Right cardiac atrium (tissue), 5 donors: ENCODE measurements at regions not wholly inside any gene's neighbourhood (a gene's known extent, or its start where the extent isn't known, plus 50 kb on each side); places are given as distances from the start of the nearest gene placed in this dataset.
A peak's percentile ranks its signal among the peaks of the same experiment; 100 is the strongest.

Experiments
- ATAC-seq, 2 donors: fragments of 200-7000 bp; cut with Tn5 transposase; one replicate each; pipeline versions ENCODE4 v1.8.0 to v1.9.1; 2020; ENCODE audit warnings: moderate library complexity in 2 of 2, mild to moderate bottlenecking in 1 of 2
- DNase-seq, 3 donors: peaks; one replicate each; pipeline ENCODE4 v3.0.0-alpha.2; 2020
- H3K27ac ChIP-seq: one replicate; pipeline ENCODE4 v1.5.1; 2013; ENCODE audit warnings: mild to moderate bottlenecking, low read length, control low read depth, moderate library complexity
- H3K27me3 ChIP-seq: one replicate; pipeline ENCODE4 v1.6.1; 2013; ENCODE audit not compliant: control insufficient read depth, insufficient read depth
- H3K4me1 ChIP-seq: one replicate; pipeline ENCODE4 v1.6.1; 2013; ENCODE audit warnings: low read length; ENCODE audit not compliant: control insufficient read depth, insufficient read depth
- H3K4me3 ChIP-seq: one replicate; pipeline ENCODE4 v1.5.1; 2013; ENCODE audit warnings: low read length, control low read depth
- H3K9me3 ChIP-seq: one replicate; pipeline ENCODE4 v1.6.1; 2013; ENCODE audit warnings: low read length; ENCODE audit not compliant: control insufficient read depth
- WGBS: extraction: QIAGEN DNeasy Blood & Tissue Kit; methylation state at CpG from one replicate; pipeline ENCODE4 v1.1.7; 2013; 5-methylcytosine and 5-hydroxymethylcytosine counted together
- intact Hi-C, 4 donors: fragments of 100-400 bp; cut with DNase I; formaldehyde crosslinking; loops; one replicate each; pipeline versions ENCODE4 v1.11.0 to v1.14.0; 2022 to 2023
- donor health status: healthy with polysubstance abuse.
- donor health status: DM: no; HTN: yes; CAD: no.
- donor health status: DM: no; HTN: no; CAD: no.
- donor health status: DM: no; HTN: yes; CAD: no; lungs with severe emphysema.
- donor health status: DM: yes; HTN: yes; CAD: no.

DNA sequence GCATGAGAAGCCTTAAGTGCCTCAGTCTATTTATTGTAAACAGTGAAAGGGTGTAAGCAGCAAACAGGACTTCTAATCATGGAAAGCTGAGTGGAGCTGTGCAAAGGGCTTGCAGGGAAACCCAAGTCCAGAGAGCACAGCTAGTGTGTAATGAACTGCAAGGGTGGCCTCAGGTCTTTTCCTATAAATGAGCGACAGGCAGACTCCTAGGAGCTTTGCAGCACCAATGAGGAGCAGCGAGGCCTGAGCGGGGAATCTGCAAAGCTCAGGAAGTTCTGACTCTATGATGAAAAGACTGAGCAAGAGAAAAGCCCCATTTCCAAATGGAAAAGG, 250.1 kb upstream of the MAP3K1 start:
- ATAC-seq (no peak), DNase-seq (no peak)
- Histone ChIP-seq H3K27ac (no peak overlapping the region), H3K27me3 (no peaks in the 10 kb centered on the region), H3K4me1 (peaks cover 2% of the 10 kb centered on the region), H3K9me3 (no peaks in the 10 kb centered on the region), H3K4me3 (no peak overlapping the region)
- 68% methylated on average over 3 of the region's 3 CpGs for WGBS
- intact Hi-C loops, result loop anchor here in 1 of 4 donors (10.0 kb wide), 1 partner anchor 290 kb away; no protein-coding TSS in a partner anchor

DNA sequence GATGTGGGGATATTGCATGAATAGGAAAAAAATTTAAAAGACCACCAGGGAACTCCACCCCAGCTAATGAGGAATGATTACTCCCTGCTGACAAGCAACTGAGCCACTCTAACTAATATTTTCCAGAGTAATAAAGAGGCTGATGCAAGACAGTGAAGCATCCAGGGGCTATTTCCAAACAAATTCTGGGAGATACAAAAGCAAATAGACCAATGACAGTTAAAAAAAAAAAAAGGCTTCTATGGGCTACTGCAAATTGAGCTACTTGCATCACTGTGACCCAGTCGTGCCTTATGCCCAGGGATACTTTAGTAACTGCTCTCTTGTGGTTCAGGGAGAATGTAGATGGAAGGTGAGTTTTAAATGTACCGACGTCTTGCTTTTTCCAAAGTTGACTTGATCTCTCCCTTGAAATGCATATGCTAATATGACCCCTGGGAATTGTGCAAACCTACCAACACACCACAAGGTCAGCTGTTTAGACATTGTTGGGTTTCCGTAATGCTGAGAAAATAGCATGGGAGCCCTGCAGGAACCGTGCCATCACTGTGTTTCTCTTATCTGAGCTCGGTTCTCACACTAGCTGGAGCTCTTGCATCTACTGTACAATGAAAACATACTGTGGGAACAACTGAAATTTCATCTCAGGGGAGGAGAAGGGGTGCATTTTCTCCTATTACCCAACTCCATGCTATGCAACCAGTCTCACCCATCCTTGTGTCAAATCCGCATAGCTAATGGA, 250.6 kb upstream of the MAP3K1 start:
- Histone ChIP-seq H3K4me1 (peaks cover 2% of the 10 kb centered on the region), H3K27me3 (no peaks in the 10 kb centered on the region), H3K9me3 (no peaks in the 10 kb centered on the region), H3K4me3 (no peak overlapping the region), H3K27ac (no peak overlapping the region)
- DNase-seq, result peak in 2 of 3 donors; percentile 25 to 56
- ATAC-seq, result peak; percentile 46 to 50
- WGBS, result 51% methylated on average over 7 of the region's 7 CpGs
- intact Hi-C loops, result loop anchor here in 1 of 4 donors (10.0 kb wide), 1 partner anchor 290 kb away; no protein-coding TSS in a partner anchor

DNA sequence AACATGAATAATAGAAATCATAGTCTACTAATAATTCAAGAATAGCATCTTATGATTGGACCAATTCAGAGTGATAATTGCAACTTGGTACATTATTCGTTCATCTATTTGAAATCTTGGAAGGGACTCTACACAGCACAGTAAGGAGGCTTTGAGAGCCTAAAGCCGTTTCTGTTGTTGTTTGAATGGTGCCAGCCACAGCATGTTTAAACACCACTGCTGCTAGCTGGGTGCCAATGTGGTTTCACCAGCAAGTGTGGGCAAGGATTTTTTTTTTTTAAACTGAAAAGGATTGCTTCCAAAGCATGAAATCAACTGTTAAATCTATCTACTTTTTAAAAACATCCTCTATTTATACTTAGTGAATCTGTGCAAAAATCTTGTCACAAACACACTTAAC, 253.9 kb upstream of the MAP3K1 start:
- DNase-seq (no peak), ATAC-seq (no peak)
- no peaks in the 10 kb centered on the region for H3K9me3 ChIP-seq
- no peak overlapping the region for H3K27ac ChIP-seq
- no peak overlapping the region for H3K4me3 ChIP-seq
- H3K27me3 ChIP-seq, result no peaks in the 10 kb centered on the region
- H3K4me1 ChIP-seq, result peaks cover 2% of the 10 kb centered on the region
- intact Hi-C loops, result loop anchor here in 1 of 4 donors (10.0 kb wide), 1 partner anchor 287 kb away; no protein-coding TSS in a partner anchor
- 74% methylated on average over 2 of the region's 2 CpGs for WGBS

DNA sequence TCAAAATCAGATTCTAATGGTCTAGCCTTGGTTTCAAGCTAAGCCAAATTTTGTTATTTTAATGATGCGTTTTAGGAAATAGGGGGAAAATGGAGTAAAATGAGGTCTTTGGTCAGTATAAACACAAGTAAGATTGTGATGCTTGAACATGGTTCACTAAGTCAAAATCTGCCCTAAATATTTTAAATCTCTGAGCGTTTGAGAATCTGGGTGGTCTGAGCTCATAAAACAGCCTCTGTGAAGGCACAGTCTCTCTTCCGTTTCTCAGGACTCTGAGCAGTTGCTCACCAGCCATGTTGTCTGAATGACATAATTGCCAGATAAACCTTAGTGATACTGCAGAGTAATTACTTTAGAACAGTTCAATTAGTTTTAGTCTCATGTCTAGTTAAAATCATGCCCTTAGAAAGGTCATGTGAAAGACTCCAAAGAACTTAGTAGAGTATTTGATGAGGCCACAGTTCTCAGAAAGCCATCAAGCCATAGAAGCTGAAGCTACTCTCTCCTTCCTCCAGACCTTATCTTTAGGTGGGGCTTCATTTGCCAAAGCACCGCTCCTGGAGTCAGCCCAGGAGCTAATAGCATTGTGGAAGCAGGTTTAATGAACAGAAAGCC, 257.1 kb upstream of the MAP3K1 start:
- Histone ChIP-seq H3K4me1 (no peaks in the 10 kb centered on the region), H3K4me3 (no peak overlapping the region), H3K27ac (no peak overlapping the region), H3K27me3 (no peaks in the 10 kb centered on the region), H3K9me3 (no peaks in the 10 kb centered on the region)
- WGBS, result 64% methylated on average over 4 of the region's 4 CpGs
- DNase-seq (no peak), ATAC-seq (no peak)
- intact Hi-C loops, result no loop called here

DNA sequence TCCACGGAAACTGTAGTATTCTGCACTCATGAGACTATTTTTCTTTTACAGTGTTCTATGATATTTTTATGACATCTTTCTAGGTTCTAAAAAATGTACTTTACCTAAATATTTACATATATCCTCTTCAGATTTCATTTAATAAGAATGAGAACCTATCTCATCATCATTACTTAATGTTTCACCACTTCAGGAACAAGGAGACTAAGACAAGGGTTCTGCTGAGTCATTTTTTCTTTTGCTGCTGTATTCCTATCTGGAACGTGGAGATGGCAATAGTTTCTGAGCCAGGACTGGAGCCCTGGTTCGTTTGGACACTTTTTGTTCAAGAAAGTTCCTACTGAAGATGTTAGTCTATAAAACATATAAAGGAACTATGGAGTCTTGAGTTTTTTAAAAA, 258.2 kb upstream of the MAP3K1 start:
- Histone ChIP-seq H3K27me3 (no peaks in the 10 kb centered on the region), H3K4me1 (no peaks in the 10 kb centered on the region), H3K4me3 (no peak overlapping the region), H3K9me3 (no peaks in the 10 kb centered on the region), H3K27ac (no peak overlapping the region)
- ATAC-seq (no peak), DNase-seq (no peak)
- intact Hi-C loops, result no loop called here
- WGBS, result 51% methylated on average over 3 of the region's 3 CpGs

DNA sequence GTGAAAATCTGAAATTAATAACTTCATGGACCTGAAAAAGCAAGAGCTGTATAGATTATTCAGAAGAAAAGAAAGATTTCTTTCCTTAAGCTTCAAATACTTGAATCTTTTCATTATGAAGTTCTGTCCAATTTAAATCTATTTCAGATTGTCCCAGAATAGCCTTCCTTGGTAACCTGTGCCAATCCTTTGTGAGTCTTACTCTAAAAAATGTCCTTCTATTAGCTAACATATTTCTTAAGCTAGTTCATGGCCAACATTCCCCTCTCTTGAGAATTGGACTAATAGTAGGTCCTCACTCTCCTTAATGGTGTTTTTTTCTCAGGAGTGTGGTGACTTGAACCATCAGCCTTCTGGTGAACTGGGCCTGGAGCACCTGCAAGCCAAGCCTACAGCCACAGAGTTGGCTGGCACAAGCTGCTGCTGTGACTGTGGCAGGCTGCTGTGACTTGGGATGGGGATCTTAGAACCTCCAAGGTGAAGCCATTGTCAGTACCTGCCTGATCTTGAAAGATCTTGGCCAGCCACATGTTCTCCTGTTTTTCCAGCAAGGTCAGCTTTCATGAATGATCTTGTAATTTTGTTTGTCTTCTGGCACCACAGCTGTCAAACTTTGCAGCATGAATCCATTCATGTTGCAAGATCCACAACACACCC, 262.6 kb upstream of the MAP3K1 start:
- ATAC-seq (no peak), DNase-seq (no peak)
- intact Hi-C loops, result no loop called here
- no peak overlapping the region for H3K4me3 ChIP-seq
- no peaks in the 10 kb centered on the region for H3K9me3 ChIP-seq
- no peaks in the 10 kb centered on the region for H3K27me3 ChIP-seq
- no peak overlapping the region for H3K27ac ChIP-seq
- H3K4me1 ChIP-seq, result peaks cover 3% of the 10 kb centered on the region

DNA sequence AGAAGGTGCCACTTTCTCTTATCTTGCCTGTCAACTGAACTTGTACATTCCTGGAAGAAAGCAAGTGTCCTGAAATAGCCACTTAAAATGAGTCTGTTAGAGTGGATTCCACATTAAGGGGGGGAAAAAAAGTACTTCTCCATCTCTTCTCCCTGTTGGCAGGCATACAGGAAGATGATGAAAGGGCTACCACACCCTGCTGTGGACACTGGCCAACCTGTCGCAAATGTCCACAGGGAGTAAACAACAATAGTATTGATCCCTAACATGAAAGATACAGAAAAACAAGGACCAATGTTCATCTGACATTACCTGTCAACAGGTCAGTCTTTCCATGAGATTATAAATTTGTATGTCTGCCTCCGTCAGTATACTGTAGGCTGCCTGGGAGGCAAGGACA, 265.1 kb upstream of the MAP3K1 start:
- Histone ChIP-seq H3K4me1 (peaks cover 3% of the 10 kb centered on the region), H3K27me3 (no peaks in the 10 kb centered on the region), H3K4me3 (no peak overlapping the region), H3K9me3 (no peaks in the 10 kb centered on the region), H3K27ac (no peak overlapping the region)
- no peak for ATAC-seq
- 61% methylated on average over 2 of the region's 2 CpGs for WGBS
- DNase-seq, result no peak
- intact Hi-C loops, result no loop called here

DNA sequence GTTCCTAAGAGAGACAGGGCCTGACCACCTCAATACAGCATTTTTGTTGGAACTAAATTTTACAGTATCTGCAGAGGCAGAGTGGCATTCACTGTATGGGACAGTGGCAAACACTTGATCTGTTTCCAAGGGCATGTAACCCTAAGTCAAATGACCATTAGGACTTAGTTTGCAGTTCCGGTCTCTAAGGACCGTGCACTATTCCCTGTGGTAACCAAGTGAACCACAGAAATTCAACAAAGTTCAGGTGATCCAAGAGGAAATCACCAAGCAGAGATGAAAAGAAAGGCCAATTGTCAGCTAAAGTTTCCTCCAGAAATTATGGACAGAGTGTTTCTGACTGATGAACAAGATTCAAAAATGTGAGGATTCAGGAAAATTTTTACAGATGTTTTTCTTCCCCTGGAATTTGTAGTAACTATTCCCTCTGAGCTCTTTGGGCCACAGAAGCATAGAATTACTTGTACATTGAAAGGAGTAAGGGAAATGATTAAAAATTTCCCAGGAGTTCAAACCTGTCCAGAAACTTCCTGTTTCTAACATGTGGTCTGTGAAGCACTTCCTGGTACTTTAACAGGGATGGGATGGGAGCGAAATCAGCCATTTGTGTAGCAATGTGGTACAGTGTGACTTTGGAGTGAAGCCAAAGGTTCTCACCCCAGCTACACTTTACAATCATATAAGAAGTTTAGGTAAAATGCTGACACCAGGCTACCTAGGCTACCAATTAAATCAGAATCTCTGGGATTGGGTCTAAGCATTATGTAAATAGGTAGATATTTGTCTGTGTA, 266.1 kb upstream of the MAP3K1 start:
- no peak overlapping the region for H3K27ac ChIP-seq
- H3K27me3 ChIP-seq, result no peaks in the 10 kb centered on the region
- no peaks in the 10 kb centered on the region for H3K9me3 ChIP-seq
- ATAC-seq (no peak), DNase-seq (no peak)
- no peak overlapping the region for H3K4me3 ChIP-seq
- intact Hi-C loops, result no loop called here
- peaks cover 3% of the 10 kb centered on the region for H3K4me1 ChIP-seq
- WGBS, result 79% methylated on average over 3 of the region's 3 CpGs

DNA sequence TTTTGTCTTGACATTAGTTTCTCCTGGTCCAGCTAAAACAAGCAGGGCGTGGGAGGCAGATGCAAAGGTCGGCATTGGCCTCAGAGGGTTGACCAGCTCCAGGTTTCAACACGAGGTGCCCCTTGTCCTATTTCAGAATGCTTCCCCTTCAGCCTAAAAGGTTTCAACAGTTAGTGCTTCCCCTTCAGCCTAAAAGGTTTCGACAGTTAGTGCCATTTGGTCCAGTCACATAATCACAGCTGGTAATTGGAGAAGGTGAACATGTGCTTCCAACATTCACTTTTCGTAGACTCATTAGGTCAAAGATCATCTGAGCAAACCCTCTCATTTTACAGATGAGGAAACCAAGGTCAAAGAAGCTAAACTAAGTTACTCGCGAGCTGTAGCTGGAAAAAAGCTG, 270.3 kb upstream of the MAP3K1 start:
- intact Hi-C loops, result no loop called here
- 87% methylated on average over 7 of the region's 7 CpGs for WGBS
- DNase-seq (no peak), ATAC-seq (no peak)
- Histone ChIP-seq H3K27me3 (no peaks in the 10 kb centered on the region), H3K4me3 (no peak overlapping the region), H3K9me3 (no peaks in the 10 kb centered on the region), H3K27ac (no peak overlapping the region), H3K4me1 (peaks cover 3% of the 10 kb centered on the region)

DNA sequence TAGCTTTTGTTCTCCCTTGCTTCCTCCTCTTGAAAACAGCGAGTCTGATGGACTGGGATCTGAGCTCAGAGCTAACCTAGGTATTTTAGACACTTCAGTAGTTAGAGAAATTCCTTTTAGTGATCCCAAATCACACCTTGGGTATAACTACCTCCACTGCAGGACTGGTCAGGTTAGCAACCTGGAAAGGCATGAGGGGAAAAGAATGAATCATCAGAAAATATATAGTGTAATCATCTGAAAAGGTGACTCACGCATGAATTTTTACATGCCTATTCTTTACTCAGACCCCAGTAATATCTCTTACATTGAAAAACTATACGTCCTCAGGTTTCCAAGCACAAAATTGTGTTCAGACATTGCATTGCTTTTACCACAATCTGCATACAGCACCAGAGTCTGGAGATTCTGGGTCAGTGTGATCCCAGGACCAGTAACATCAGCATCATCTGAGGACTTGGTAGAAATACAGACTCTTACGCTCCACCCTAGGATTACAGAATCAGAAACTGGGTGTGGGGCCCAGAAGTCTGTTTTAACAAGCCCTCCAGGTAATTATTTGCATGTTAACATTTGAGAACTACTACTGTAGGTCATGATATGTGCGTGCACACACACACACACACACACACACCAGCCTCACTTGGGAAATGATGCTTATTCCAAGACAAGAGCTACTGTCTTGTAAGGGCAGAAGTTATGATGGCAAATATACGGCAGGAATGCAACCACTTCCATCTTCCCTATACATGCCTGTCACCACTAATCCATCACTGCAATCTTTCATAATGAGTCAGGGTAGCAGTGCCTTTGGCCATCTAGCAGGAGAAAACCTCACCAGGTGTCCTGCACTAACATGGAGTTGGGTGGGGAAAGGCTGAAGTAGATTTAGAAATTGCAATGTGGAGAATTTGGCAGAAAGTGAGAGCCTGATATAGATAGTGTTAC, 271.6 kb upstream of the MAP3K1 start:
- Histone ChIP-seq H3K27me3 (no peaks in the 10 kb centered on the region), H3K9me3 (no peaks in the 10 kb centered on the region), H3K27ac (no peak overlapping the region), H3K4me3 (no peak overlapping the region), H3K4me1 (no peaks in the 10 kb centered on the region)
- no peak for ATAC-seq
- intact Hi-C loops, result no loop called here
- WGBS, result 90% methylated on average over 6 of the region's 6 CpGs
- no peak for DNase-seq
